Fibroblast of the aortic adventitia (primary cell): ENCODE measurements at regions not wholly inside any gene's neighbourhood (a gene's known extent, or its start where the extent isn't known, plus 50 kb on each side); places are given as distances from the start of the nearest gene placed in this dataset.

Experiments
- DNase-seq: peaks from one replicate; pipeline ENCODE4 v3.0.0-alpha.2; 2010; ENCODE audit warnings: low read depth
- H3K4me3 ChIP-seq: 2 replicates; pipeline ENCODE4 v1.5.1; 2011; ENCODE audit warnings: low read depth, mild to moderate bottlenecking, control low read depth, low read length, moderate library complexity
- CTCF ChIP-seq: IDR thresholded peaks from 2 replicates; pipeline ENCODE4 v1.5.1; 2011; ENCODE audit warnings: mild to moderate bottlenecking, low read length, control low read depth, inconsistent platforms; ENCODE audit not compliant: insufficient read depth

GRCh38 chr13:78772933-78773332, 114.0 kb upstream of the OBI1 start:
- no peak for TF ChIP-seq CTCF
- no peak for DNase-seq
- H3K4me3 ChIP-seq, result no peak overlapping the region

DNA sequence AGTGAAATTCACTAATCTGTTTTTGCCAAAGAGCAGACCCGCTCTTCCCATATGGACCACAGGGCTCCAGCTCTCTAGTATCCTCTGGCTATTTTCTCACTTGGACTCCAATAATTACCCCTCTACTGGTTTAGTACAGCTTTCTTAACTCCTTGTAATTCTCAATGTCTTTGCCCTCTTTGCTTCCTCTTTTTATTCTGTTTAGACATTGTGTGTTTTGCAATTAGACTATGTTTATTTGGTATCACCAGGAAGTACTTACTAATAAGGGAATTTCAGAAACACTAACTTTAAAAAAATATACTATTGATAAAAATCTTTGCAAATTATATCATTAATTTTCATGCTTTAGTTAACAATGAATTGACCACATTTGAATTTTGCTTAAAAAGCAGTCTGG, 111.6 kb upstream of the OBI1 start:
- TF ChIP-seq CTCF, result no peak
- H3K4me3 ChIP-seq, result no peak overlapping the region
- DNase-seq, result no peak

DNA sequence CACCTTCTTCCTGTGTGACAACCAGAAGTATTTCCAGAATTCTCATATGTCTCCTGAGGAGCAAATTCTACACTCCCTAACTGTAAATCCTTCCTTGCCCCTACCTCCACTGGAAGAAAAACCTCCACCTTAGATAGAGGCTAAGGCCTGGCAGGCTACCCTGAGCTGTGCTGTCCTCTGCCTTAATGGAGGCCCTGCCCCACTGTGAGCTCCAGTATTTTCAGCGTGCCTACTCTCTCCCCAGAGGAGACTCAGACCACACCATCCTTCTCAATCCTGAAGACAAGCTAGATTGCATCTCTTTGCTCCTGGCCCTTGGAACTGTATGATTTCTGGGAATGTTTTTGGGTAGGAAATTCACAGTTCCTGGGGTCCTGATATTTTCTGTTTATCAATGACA, 110.0 kb upstream of the OBI1 start:
- no peak for DNase-seq
- TF ChIP-seq CTCF, result no peak
- no peak overlapping the region for H3K4me3 ChIP-seq

- no peak for TF ChIP-seq CTCF
- no peak for DNase-seq
- no peak overlapping the region for H3K4me3 ChIP-seq
Observed at GRCh38 chr13:78764665-78765064, 105.7 kb upstream of the OBI1 start.

DNA sequence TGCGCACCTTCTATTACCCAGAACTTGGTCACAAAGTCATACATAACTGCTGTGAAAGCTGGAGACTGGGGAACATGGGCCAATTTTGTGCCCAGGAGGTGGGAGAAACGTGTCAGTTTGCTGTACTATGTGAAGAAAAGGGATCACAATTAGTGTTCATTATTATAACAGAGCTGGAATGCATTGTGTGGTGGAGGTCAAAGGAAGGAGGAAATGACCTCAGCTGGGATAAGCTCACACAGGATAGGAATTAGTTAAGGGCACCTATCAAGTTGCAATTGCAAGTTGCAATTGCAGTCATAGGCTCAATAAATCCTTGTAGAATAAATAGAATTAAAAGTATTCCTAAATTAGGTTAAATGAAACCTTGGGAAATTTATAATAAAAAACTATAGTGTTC, 103.9 kb upstream of the OBI1 start:
- DNase-seq, result no peak
- TF ChIP-seq CTCF, result no peak
- H3K4me3 ChIP-seq, result no peak overlapping the region

DNA sequence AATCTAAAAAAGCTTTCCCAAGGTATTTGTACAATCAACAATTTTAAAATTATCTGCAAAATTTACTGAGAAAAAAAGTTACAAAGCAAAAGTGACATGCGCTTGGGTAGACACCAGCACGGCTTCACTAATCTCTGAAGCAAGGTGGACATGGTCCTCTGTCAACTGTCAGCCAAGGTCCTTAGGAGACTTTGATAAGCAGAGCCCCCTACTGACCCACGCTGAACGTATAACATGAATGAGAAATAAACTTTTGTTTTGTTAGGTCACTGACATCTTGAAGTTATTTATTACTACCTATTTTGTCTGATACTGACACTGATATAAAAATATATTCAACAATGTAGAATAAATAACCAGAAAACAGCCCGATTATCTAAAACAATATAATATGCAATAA, 100.7 kb upstream of the OBI1 start:
- DNase-seq, result no peak
- no peak for TF ChIP-seq CTCF
- no peak overlapping the region for H3K4me3 ChIP-seq

DNA sequence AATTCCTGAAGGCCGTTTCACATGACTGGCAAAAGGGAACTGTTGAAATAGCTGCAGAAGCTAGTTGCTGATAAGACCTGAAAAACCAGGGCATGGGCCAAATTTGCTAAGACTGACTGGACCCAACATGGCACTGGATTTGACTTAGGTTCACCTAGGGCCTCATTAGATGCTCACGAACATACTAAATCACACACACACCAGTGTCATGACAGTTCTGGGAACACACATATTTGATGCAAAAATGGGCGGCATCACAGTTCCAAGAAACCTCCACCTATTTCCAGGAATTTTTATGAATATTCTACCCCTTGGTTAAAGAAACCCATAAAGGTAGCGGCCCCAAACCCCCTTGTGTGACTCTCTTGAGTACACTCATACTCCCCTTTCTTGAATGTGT, 99.6 kb upstream of the OBI1 start:
- H3K4me3 ChIP-seq, result no peak overlapping the region
- no peak for TF ChIP-seq CTCF
- DNase-seq, result no peak
